ENCODE measurements at regions not wholly inside any gene's neighbourhood (a gene's known extent, or its start where the extent isn't known, plus 50 kb on each side); places are given as distances from the start of the nearest gene placed in this dataset.

DNA sequence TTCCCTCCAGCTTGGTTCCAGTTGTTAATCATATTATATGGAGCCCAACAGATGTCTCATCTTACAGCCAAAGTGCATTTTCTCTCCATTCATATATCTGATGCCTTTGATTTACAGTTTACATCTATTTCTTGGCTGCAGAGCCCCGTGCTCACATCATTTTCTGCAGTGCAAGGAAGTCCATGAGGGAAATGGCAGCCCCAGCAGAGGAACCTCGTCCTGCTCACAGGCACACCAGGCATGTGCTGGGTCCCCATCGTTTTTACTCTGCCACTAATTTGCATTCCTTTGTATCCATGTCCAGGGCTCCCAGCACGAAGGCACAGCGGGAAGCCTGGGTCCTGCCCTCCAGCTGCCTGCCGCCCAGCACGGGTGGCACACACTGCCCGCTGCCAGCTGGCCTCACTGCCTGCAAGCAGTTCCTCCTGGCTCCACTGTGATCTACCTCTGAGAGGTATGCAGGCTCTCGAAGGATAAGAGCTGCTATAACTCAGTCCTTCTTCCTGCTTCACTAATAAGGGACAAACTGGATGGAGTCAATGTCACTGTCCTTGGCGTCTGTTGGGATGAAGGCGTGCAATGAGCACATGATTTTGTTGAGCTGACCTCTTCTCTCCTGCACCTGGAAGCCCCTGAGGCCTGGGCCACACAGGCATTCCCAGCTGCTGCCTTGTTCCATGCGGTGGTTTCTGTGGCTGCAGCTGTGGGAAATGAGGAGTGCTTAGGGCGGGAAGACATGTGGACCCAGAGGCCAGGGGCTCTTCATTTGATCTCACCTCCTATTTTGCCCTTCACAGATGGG lies 583.6 kb upstream of the MGMT start:
- Histone ChIP-seq H3K4me1 (ENCODE audit: control insufficient read depth in 1 of 2, insufficient read depth in 2 of 2, low read depth in 1 of 2, low read length in 1 of 2) (no peaks in the 10 kb centered on the region), H3K27ac (ENCODE audit: low read depth in 2 of 2, low read length in 1 of 2) (no peak overlapping the region), H3K9me2 (no peaks in the 10 kb centered on the region), H4K20me1 (ENCODE audit: insufficient read depth) (no peaks in the 10 kb centered on the region), H3K9me3 (no peaks in the 10 kb centered on the region), H3K4me3 (ENCODE audit: low read depth in 2 of 2, low read length in 1 of 2) (no peak overlapping the region), H3K27me3 (ENCODE audit: insufficient read depth) (no peaks in the 10 kb centered on the region), H3K79me2 (ENCODE audit: insufficient read depth) (no peaks in the 10 kb centered on the region), H3F3A (replicated peaks; ENCODE audit: insufficient read depth) (no peaks in the 10 kb centered on the region), H2AFZ (ENCODE audit: low read depth) (no peak overlapping the region), H3K9ac (no peak overlapping the region), H3K4me2 (no peak overlapping the region), H3K36me3 (replicated peaks in 1 of 2; ENCODE audit: control insufficient read depth in 1 of 2, insufficient read depth in 2 of 2, low read length in 1 of 2) (no peaks in the 10 kb centered on the region)
- ChIA-PET POLR2A (no interaction called here), CTCF (no interaction called here)
- WGBS (ENCODE audit: low lambda C conversion rate) = 26% methylated on average over 11 of the region's 13 CpGs
- no peak for DNase-seq
- TF ChIP-seq ELF1 (IDR thresholded peaks at IDR 0.05) (no peak), SIN3A (IDR thresholded peaks at IDR 0.05; ENCODE audit: borderline replicate concordance, low read depth, low read length) (no peak), NRF1 (IDR thresholded peaks at IDR 0.05; ENCODE audit: low read depth, low read length) (no peak), GABPA (IDR thresholded peaks at IDR 0.05; ENCODE audit: low read depth) (no peak), YY1 (IDR thresholded peaks at IDR 0.05; ENCODE audit: low read depth) (no peak), RCOR1 (IDR thresholded peaks at IDR 0.05; ENCODE audit: low read length) (no peak), TAF1 (IDR thresholded peaks at IDR 0.05; ENCODE audit: borderline replicate concordance, low read depth, low read length) (no peak)
- TF ChIP-seq, protein P1, sequence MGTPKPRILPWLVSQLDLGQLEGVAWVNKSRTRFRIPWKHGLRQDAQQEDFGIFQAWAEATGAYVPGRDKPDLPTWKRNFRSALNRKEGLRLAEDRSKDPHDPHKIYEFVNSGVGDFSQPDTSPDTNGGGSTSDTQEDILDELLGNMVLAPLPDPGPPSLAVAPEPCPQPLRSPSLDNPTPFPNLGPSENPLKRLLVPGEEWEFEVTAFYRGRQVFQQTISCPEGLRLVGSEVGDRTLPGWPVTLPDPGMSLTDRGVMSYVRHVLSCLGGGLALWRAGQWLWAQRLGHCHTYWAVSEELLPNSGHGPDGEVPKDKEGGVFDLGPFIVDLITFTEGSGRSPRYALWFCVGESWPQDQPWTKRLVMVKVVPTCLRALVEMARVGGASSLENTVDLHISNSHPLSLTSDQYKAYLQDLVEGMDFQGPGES (IDR thresholded peaks at IDR 0.05; ENCODE audit: low read depth, low read length) = no peak
- TF ChIP-seq, protein P2, sequence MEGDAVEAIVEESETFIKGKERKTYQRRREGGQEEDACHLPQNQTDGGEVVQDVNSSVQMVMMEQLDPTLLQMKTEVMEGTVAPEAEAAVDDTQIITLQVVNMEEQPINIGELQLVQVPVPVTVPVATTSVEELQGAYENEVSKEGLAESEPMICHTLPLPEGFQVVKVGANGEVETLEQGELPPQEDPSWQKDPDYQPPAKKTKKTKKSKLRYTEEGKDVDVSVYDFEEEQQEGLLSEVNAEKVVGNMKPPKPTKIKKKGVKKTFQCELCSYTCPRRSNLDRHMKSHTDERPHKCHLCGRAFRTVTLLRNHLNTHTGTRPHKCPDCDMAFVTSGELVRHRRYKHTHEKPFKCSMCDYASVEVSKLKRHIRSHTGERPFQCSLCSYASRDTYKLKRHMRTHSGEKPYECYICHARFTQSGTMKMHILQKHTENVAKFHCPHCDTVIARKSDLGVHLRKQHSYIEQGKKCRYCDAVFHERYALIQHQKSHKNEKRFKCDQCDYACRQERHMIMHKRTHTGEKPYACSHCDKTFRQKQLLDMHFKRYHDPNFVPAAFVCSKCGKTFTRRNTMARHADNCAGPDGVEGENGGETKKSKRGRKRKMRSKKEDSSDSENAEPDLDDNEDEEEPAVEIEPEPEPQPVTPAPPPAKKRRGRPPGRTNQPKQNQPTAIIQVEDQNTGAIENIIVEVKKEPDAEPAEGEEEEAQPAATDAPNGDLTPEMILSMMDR (IDR thresholded peaks at IDR 0.05) = no peak

DNA sequence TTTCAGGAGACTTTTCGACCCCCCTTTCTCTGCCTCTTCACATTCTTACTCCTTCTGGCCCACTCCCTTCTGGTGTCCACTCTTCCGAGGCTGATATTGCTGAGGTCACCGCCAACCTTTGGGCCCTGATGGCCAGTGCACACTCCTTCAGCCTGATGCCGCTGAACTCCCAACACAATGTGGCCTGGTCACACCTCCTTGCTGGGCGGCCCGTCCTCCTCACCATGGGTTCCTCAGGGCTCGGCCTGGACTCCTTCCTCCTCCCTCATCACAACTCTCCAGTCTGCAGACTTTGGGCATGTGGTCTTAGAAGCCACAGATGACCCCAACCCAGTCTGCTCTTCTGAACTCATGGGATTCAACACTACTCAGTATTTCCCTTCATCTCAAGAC lies 583.0 kb upstream of the MGMT start:
- H3K36me3 ChIP-seq (replicated peaks in 1 of 2; ENCODE audit: control insufficient read depth in 1 of 2, insufficient read depth in 2 of 2, low read length in 1 of 2) = no peaks in the 10 kb centered on the region
- H3K4me1 ChIP-seq (ENCODE audit: control insufficient read depth in 1 of 2, insufficient read depth in 2 of 2, low read depth in 1 of 2, low read length in 1 of 2) = no peaks in the 10 kb centered on the region
- no peaks in the 10 kb centered on the region for H4K20me1 ChIP-seq (ENCODE audit: insufficient read depth)
- H3F3A ChIP-seq (replicated peaks; ENCODE audit: insufficient read depth) = no peaks in the 10 kb centered on the region
- no peak for DNase-seq
- no peaks in the 10 kb centered on the region for H3K9me2 ChIP-seq
- H3K4me3 ChIP-seq (ENCODE audit: low read depth in 2 of 2, low read length in 1 of 2) = no peak overlapping the region
- H3K27ac ChIP-seq (ENCODE audit: low read depth in 2 of 2, low read length in 1 of 2) = no peak overlapping the region
- no peak overlapping the region for H2AFZ ChIP-seq (ENCODE audit: low read depth)
- no peak overlapping the region for H3K4me2 ChIP-seq
- ChIA-PET POLR2A (no interaction called here), CTCF (no interaction called here)
- no peak overlapping the region for H3K9ac ChIP-seq
- H3K9me3 ChIP-seq = no peaks in the 10 kb centered on the region
- no peaks in the 10 kb centered on the region for H3K79me2 ChIP-seq (ENCODE audit: insufficient read depth)
- H3K27me3 ChIP-seq (ENCODE audit: insufficient read depth) = no peaks in the 10 kb centered on the region
- WGBS (ENCODE audit: low lambda C conversion rate) = 37% methylated on average over 7 of the region's 7 CpGs
- TF ChIP-seq, protein P3, sequence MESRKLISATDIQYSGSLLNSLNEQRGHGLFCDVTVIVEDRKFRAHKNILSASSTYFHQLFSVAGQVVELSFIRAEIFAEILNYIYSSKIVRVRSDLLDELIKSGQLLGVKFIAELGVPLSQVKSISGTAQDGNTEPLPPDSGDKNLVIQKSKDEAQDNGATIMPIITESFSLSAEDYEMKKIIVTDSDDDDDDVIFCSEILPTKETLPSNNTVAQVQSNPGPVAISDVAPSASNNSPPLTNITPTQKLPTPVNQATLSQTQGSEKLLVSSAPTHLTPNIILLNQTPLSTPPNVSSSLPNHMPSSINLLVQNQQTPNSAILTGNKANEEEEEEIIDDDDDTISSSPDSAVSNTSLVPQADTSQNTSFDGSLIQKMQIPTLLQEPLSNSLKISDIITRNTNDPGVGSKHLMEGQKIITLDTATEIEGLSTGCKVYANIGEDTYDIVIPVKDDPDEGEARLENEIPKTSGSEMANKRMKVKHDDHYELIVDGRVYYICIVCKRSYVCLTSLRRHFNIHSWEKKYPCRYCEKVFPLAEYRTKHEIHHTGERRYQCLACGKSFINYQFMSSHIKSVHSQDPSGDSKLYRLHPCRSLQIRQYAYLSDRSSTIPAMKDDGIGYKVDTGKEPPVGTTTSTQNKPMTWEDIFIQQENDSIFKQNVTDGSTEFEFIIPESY (IDR thresholded peaks at IDR 0.05; ENCODE audit: borderline replicate concordance, low read depth) = no peak
- TF ChIP-seq TCF12 (IDR thresholded peaks at IDR 0.05) = no peak
- TF ChIP-seq FOSL2 (IDR thresholded peaks at IDR 0.05; ENCODE audit: borderline replicate concordance, low read depth) = no peak
- TF ChIP-seq SMC3 (IDR thresholded peaks at IDR 0.05; ENCODE audit: low read depth, low read length) = no peak
- TF ChIP-seq, protein P4, sequence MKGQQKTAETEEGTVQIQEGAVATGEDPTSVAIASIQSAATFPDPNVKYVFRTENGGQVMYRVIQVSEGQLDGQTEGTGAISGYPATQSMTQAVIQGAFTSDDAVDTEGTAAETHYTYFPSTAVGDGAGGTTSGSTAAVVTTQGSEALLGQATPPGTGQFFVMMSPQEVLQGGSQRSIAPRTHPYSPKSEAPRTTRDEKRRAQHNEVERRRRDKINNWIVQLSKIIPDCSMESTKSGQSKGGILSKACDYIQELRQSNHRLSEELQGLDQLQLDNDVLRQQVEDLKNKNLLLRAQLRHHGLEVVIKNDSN (IDR thresholded peaks at IDR 0.05; ENCODE audit: borderline replicate concordance, low read depth) = no peak
- no peak for TF ChIP-seq FOXM1 (IDR thresholded peaks at IDR 0.05; ENCODE audit: low read depth)
- TF ChIP-seq, protein P5, sequence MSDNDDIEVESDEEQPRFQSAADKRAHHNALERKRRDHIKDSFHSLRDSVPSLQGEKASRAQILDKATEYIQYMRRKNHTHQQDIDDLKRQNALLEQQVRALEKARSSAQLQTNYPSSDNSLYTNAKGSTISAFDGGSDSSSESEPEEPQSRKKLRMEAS (IDR thresholded peaks at IDR 0.05; ENCODE audit: low read depth) = no peak
- no peak for TF ChIP-seq NFIC (IDR thresholded peaks at IDR 0.05; ENCODE audit: borderline replicate concordance)
- TF ChIP-seq RXRA (IDR thresholded peaks at IDR 0.05; ENCODE audit: borderline replicate concordance, low read depth) = no peak
- TF ChIP-seq CHD2 (IDR thresholded peaks at IDR 0.05; ENCODE audit: low read length, partially characterized antibody) = no peak
